HG03469 (cell line): ENCODE measurements at regions not wholly inside any gene's neighbourhood (a gene's known extent, or its start where the extent isn't known, plus 50 kb on each side); places are given as distances from the start of the nearest gene placed in this dataset.
"Not testable (repeated sequence)": the region's sequence is repeated elsewhere in the genome, so short reads cannot be mapped to it uniquely, and the experiment has no call there.

Source experiments
- ATAC-seq: cut with Tn5 transposase; IDR thresholded peaks from one replicate; pipeline ENCODE4 v1.9.1; 2021; ENCODE audit warnings: mild to moderate bottlenecking, moderate library complexity, moderate number of reproducible peaks; ENCODE audit not compliant: unreplicated experiment

- no peak for ATAC-seq
Measured at GRCh38 chr1:5688081-5689077, 303.8 kb downstream of the NPHP4 start.

GRCh38 chr1:5686925-5687706 is 305.1 kb downstream of the NPHP4 start:
- ATAC-seq = no peak

GRCh38 chr1:5686195-5686594 is 306.0 kb downstream of the NPHP4 start:
- no peak for ATAC-seq

- ATAC-seq = no peak
Measured at GRCh38 chr1:5685446-5686040, 306.7 kb downstream of the NPHP4 start.

- no peak for ATAC-seq
Measured at GRCh38 chr1:5684791-5685190, 307.4 kb downstream of the NPHP4 start.

GRCh38 chr1:5683446-5683845 is 308.8 kb downstream of the NPHP4 start:
- ATAC-seq = no peak

GRCh38 chr1:5682626-5683225 is 309.5 kb downstream of the NPHP4 start:
- ATAC-seq = no peak

GRCh38 chr1:5681654-5682053 is 310.6 kb downstream of the NPHP4 start:
- ATAC-seq = no peak

GRCh38 chr1:5680600-5680999 is 311.6 kb downstream of the NPHP4 start:
- no peak for ATAC-seq

- no peak for ATAC-seq
Measured at GRCh38 chr1:5678759-5679158, 313.5 kb downstream of the NPHP4 start.

- not testable (repeated sequence) for ATAC-seq
Measured at GRCh38 chr1:5672355-5672754, 319.9 kb downstream of the NPHP4 start.

GRCh38 chr1:5670590-5671350 is 321.5 kb downstream of the NPHP4 start:
- no peak for ATAC-seq

- no peak for ATAC-seq
Measured at GRCh38 chr1:5667513-5668325, 324.5 kb downstream of the NPHP4 start.

GRCh38 chr1:5664906-5665875 is 327.0 kb downstream of the NPHP4 start:
- ATAC-seq = no peak

GRCh38 chr1:5664081-5664768 is 328.0 kb downstream of the NPHP4 start:
- ATAC-seq = no peak

- no peak for ATAC-seq
Measured at GRCh38 chr1:5662744-5663126, 329.5 kb downstream of the NPHP4 start.

- no peak for ATAC-seq
Measured at GRCh38 chr1:5662086-5662743, 330.0 kb downstream of the NPHP4 start.
